ENCODE measurements at regions not wholly inside any gene's neighbourhood (a gene's known extent, or its start where the extent isn't known, plus 50 kb on each side); places are given as distances from the start of the nearest gene placed in this dataset.

DNA sequence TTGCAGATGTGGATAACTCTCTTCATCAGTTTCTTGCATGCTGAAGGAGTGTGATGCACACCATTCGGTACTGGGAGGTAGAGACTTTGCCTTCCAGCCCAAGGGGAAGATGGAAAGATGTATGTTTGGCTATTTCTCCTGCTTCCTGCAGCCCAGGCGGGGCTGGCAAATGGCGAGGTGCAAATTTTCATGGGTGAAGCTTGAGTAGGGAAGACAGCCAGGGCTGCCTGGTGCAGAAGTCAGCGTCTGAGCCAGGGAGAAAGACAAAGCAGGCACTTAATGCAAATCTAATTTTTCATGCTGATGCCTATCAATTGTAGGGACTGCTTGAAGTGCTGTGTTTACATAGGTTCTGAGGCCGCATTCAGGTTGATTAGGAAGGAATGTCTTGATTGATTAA is 384.7 kb upstream of the EEF2KMT start (continued):
- TF ChIP-seq, protein P1, sequence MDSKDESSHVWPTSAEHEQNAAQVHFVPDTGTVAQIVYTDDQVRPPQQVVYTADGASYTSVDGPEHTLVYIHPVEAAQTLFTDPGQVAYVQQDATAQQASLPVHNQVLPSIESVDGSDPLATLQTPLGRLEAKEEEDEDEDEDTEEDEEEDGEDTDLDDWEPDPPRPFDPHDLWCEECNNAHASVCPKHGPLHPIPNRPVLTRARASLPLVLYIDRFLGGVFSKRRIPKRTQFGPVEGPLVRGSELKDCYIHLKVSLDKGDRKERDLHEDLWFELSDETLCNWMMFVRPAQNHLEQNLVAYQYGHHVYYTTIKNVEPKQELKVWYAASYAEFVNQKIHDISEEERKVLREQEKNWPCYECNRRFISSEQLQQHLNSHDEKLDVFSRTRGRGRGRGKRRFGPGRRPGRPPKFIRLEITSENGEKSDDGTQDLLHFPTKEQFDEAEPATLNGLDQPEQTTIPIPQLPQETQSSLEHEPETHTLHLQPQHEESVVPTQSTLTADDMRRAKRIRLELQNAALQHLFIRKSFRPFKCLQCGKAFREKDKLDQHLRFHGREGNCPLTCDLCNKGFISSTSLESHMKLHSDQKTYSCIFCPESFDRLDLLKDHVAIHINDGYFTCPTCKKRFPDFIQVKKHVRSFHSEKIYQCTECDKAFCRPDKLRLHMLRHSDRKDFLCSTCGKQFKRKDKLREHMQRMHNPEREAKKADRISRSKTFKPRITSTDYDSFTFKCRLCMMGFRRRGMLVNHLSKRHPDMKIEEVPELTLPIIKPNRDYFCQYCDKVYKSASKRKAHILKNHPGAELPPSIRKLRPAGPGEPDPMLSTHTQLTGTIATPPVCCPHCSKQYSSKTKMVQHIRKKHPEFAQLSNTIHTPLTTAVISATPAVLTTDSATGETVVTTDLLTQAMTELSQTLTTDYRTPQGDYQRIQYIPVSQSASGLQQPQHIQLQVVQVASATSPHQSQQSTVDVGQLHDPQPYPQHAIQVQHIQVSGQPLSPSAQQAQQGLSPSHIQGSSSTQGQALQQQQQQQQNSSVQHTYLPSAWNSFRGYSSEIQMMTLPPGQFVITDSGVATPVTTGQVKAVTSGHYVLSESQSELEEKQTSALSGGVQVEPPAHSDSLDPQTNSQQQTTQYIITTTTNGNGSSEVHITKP (tag by site-specific recombination; IDR thresholded peaks at IDR 0.05) = no peak
- TF ChIP-seq ZNF555 (tag by site-specific recombination; conservative IDR thresholded peaks at IDR 0.05) = no peak
- TF ChIP-seq, protein P2, sequence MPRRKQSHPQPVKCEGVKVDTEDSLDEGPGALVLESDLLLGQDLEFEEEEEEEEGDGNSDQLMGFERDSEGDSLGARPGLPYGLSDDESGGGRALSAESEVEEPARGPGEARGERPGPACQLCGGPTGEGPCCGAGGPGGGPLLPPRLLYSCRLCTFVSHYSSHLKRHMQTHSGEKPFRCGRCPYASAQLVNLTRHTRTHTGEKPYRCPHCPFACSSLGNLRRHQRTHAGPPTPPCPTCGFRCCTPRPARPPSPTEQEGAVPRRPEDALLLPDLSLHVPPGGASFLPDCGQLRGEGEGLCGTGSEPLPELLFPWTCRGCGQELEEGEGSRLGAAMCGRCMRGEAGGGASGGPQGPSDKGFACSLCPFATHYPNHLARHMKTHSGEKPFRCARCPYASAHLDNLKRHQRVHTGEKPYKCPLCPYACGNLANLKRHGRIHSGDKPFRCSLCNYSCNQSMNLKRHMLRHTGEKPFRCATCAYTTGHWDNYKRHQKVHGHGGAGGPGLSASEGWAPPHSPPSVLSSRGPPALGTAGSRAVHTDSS (tag by site-specific recombination; IDR thresholded peaks at IDR 0.05) = no peak

DNA sequence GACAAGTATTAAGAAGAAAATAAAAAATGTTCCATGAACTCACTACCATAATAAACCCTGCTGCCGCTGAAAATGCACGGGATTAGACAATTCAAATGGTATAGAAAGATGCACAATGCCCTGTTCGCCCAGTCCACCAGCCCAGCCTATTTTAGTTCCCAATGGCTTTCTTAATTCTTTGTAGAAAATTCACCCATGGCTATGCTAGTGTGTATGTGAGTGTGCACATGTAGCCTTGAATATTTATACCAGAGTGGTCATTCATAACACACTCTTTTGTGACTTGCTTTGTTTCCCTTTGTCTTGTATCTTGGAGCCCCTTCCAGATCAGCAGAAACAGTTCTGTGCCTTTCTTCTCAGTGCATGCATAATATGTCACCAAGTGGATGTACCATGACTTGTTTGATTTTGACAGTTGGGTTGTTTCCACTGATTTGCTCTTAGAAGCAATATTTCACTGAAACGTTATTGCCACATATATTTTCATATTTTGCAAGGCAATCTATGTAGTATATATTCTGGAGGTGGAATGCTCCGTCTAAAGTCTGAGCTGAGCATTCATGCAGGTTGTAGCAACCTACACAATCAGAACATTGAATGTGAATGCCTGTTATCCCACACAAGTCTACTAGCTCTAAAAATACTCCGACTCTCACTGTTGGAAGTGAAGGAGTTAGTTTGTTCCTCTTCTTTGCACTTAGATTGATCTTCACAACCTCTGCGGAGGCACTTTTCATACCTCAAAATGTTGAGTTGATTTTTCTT is 383.0 kb upstream of the EEF2KMT start:
- Histone ChIP-seq H3K4me1 (ENCODE audit: control insufficient read depth, insufficient read depth, low read length) (no peaks in the 10 kb centered on the region), H3K4me3 (ENCODE audit: low read depth, low read length) (no peak overlapping the region), H3K9me3 (ENCODE audit: control insufficient read depth, insufficient read depth, low read depth, low read length) (no peaks in the 10 kb centered on the region), H3K36me3 (ENCODE audit: control insufficient read depth in 2 of 2, insufficient read depth in 1 of 2, low read length in 2 of 2) (no peaks in the 10 kb centered on the region), H3K27ac (ENCODE audit: extremely low read depth, low read depth, low read length) (no peak overlapping the region)
- ChIA-PET POLR2A (no interaction called here), CTCF (interaction anchor here (1.0 kb wide), 1 partner anchor 9 kb away, joined by 6 read pairs; no protein-coding TSS in a partner anchor)
- TF ChIP-seq, protein P3, sequence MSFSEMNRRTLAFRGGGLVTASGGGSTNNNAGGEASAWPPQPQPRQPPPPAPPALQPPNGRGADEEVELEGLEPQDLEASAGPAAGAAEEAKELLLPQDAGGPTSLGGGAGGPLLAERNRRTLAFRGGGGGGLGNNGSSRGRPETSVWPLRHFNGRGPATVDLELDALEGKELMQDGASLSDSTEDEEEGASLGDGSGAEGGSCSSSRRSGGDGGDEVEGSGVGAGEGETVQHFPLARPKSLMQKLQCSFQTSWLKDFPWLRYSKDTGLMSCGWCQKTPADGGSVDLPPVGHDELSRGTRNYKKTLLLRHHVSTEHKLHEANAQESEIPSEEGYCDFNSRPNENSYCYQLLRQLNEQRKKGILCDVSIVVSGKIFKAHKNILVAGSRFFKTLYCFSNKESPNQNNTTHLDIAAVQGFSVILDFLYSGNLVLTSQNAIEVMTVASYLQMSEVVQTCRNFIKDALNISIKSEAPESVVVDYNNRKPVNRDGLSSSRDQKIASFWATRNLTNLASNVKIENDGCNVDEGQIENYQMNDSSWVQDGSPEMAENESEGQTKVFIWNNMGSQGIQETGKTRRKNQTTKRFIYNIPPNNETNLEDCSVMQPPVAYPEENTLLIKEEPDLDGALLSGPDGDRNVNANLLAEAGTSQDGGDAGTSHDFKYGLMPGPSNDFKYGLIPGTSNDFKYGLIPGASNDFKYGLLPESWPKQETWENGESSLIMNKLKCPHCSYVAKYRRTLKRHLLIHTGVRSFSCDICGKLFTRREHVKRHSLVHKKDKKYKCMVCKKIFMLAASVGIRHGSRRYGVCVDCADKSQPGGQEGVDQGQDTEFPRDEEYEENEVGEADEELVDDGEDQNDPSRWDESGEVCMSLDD (tag by site-specific recombination; IDR thresholded peaks at IDR 0.05) = no peak
- no peak for TF ChIP-seq ZIC2 (tag by site-specific recombination; IDR thresholded peaks at IDR 0.05)
- TF ChIP-seq ZNF785 (tag by site-specific recombination; IDR thresholded peaks at IDR 0.05) = no peak
- TF ChIP-seq, protein P4, sequence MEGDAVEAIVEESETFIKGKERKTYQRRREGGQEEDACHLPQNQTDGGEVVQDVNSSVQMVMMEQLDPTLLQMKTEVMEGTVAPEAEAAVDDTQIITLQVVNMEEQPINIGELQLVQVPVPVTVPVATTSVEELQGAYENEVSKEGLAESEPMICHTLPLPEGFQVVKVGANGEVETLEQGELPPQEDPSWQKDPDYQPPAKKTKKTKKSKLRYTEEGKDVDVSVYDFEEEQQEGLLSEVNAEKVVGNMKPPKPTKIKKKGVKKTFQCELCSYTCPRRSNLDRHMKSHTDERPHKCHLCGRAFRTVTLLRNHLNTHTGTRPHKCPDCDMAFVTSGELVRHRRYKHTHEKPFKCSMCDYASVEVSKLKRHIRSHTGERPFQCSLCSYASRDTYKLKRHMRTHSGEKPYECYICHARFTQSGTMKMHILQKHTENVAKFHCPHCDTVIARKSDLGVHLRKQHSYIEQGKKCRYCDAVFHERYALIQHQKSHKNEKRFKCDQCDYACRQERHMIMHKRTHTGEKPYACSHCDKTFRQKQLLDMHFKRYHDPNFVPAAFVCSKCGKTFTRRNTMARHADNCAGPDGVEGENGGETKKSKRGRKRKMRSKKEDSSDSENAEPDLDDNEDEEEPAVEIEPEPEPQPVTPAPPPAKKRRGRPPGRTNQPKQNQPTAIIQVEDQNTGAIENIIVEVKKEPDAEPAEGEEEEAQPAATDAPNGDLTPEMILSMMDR (tag by site-specific recombination; IDR thresholded peaks at IDR 0.05) = no peak
- TF ChIP-seq ZNF521 (tag by site-specific recombination; IDR thresholded peaks at IDR 0.05) = no peak
- TF ChIP-seq ZNF2 (tag by site-specific recombination; IDR thresholded peaks at IDR 0.05) = no peak
- no peak for TF ChIP-seq ZNF558 (tag by site-specific recombination; IDR thresholded peaks at IDR 0.05)
- TF ChIP-seq ZNF132 (tag by site-specific recombination; IDR thresholded peaks at IDR 0.05; ENCODE audit: borderline replicate concordance) = no peak

DNA sequence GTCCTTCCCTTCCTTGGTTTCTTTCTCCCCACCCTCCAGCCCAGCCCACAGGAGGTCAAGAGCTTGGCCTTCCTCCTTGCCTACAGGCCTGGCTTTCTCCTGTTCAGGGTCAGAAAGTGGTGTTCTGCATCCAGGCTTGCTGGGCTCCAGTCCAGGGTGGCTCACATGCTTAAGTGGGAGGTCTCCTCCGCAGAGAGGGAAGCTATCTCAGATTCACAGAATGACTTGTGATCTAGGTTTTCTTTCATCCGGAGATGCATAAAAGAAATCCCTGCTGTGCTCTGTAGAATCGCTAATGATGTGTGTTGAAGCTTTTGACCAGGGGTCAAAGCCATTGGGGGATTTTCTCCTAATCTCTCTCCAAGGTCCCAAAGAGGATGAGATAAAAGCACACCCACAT is 382.3 kb upstream of the EEF2KMT start:
- POLR2A ChIA-PET = no interaction called here
- Histone ChIP-seq H3K36me3 (ENCODE audit: control insufficient read depth in 2 of 2, insufficient read depth in 1 of 2, low read length in 2 of 2) (no peaks in the 10 kb centered on the region), H3K27ac (ENCODE audit: extremely low read depth, low read depth, low read length) (no peak overlapping the region), H3K4me3 (ENCODE audit: low read depth, low read length) (no peak overlapping the region), H3K4me1 (ENCODE audit: control insufficient read depth, insufficient read depth, low read length) (no peaks in the 10 kb centered on the region), H3K9me3 (ENCODE audit: control insufficient read depth, insufficient read depth, low read depth, low read length) (no peaks in the 10 kb centered on the region)
- no peak for TF ChIP-seq ZNF747 (tag by site-specific recombination; IDR thresholded peaks at IDR 0.05)
- TF ChIP-seq ZFHX2 (tag by site-specific recombination; conservative IDR thresholded peaks at IDR 0.05) = no peak
- TF ChIP-seq PRDM1 (tag by site-specific recombination; IDR thresholded peaks at IDR 0.05) = no peak
- TF ChIP-seq YY1 (tag by site-specific recombination; IDR thresholded peaks at IDR 0.05) = no peak
- CTCF ChIA-PET = interaction anchor here (1.0 kb wide), 1 partner anchor 10 kb away, joined by 6 read pairs; no protein-coding TSS in a partner anchor

All from HEK293 (cell line).